Rectal smooth muscle tissue (tissue), 1 donor: ENCODE measurements at regions not wholly inside any gene's neighbourhood (a gene's known extent, or its start where the extent isn't known, plus 50 kb on each side); places are given as distances from the start of the nearest gene placed in this dataset.
"Not testable (repeated sequence)": the region's sequence is repeated elsewhere in the genome, so short reads cannot be mapped to it uniquely, and the experiment has no call there.

Source experiments
- H3K27ac ChIP-seq: one replicate; pipeline ENCODE4 v1.7.0; 2013; ENCODE audit warnings: low read depth, low read length, inconsistent platforms
- H3K27me3 ChIP-seq: one replicate; pipeline ENCODE4 v1.7.0; 2013; ENCODE audit warnings: low read length; ENCODE audit not compliant: control insufficient read depth, insufficient read depth
- H3K36me3 ChIP-seq: one replicate; pipeline ENCODE4 v1.7.0; 2013; ENCODE audit warnings: low read length; ENCODE audit not compliant: control insufficient read depth, insufficient read depth
- H3K4me1 ChIP-seq: one replicate; pipeline ENCODE4 v1.7.0; 2013; ENCODE audit warnings: low read length; ENCODE audit not compliant: control insufficient read depth, insufficient read depth
- H3K4me3 ChIP-seq: one replicate; pipeline ENCODE4 v1.7.0; 2013; ENCODE audit warnings: low read length
- H3K9ac ChIP-seq: one replicate; pipeline ENCODE4 v1.7.0; 2013; ENCODE audit warnings: low read length

GRCh38 chr1:149408404-149408803 lies 66.4 kb upstream of the NBPF19 start:
- H3K4me1 ChIP-seq, H3K27ac ChIP-seq, H3K9ac ChIP-seq, H3K36me3 ChIP-seq, H3K27me3 ChIP-seq, H3K4me3 ChIP-seq: not testable (repeated sequence)

GRCh38 chr1:149415373-149415772 lies 59.5 kb upstream of the NBPF19 start:
- not testable (repeated sequence) for H3K9ac ChIP-seq, H3K4me3 ChIP-seq, H3K4me1 ChIP-seq, H3K36me3 ChIP-seq, H3K27me3 ChIP-seq, H3K27ac ChIP-seq

- H3K4me3 ChIP-seq, H3K36me3 ChIP-seq, H3K9ac ChIP-seq, H3K27me3 ChIP-seq, H3K4me1 ChIP-seq, H3K27ac ChIP-seq: not testable (repeated sequence)
Measured at GRCh38 chr1:149418782-149419181, 56.1 kb upstream of the NBPF19 start.

DNA sequence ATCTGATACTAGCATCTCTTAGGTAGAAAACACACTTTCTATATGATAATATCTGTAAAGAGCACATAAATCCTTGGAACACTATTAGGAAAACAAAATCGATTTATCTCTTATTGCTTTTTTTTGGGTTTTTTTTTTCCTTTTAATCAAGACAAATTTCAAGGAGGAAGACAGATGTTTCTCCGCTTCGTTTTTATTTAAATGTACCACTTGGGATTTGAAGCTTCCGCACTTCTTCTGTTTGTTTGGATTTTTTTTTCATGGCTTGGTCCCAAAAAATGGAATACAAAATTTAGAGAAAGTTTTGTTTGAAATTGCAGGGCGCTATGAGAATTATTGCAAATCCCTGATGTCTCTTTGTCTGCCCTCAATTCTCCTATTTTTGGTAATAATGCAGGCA lies 51.7 kb upstream of the NBPF19 start:
- not testable (repeated sequence) for H3K36me3 ChIP-seq, H3K27me3 ChIP-seq, H3K4me1 ChIP-seq, H3K9ac ChIP-seq, H3K4me3 ChIP-seq, H3K27ac ChIP-seq
